ENCODE measurements at regions not wholly inside any gene's neighbourhood (a gene's known extent, or its start where the extent isn't known, plus 50 kb on each side); places are given as distances from the start of the nearest gene placed in this dataset.
"Not testable (repeated sequence)": the region's sequence is repeated elsewhere in the genome, so short reads cannot be mapped to it uniquely, and the experiment has no call there.

- TF ChIP-seq POLR2A (IDR thresholded peaks at IDR 0.05; ENCODE audit: low read depth, low read length); POLR2AphosphoS5 (IDR thresholded peaks at IDR 0.05; ENCODE audit: low read depth, low read length); TAF1 (IDR thresholded peaks at IDR 0.05; ENCODE audit: borderline replicate concordance, low read depth, low read length): not testable (repeated sequence)
Measured at GRCh38 chr2:192660555-192660954, 465.8 kb upstream of the TMEFF2 start.

Data from GM12892 (cell line).